AG09319 (cell line): ENCODE measurements at regions not wholly inside any gene's neighbourhood (a gene's known extent, or its start where the extent isn't known, plus 50 kb on each side); places are given as distances from the start of the nearest gene placed in this dataset.

Source experiments
- DNase-seq: peaks from one replicate; pipeline ENCODE4 v3.0.0-alpha.2; 2010; ENCODE audit warnings: low read depth; ENCODE audit errors: extremely low read depth
- CTCF ChIP-seq: IDR thresholded peaks from 2 replicates; pipeline ENCODE4 v1.5.1; 2011; ENCODE audit warnings: low read depth, mild to moderate bottlenecking, inconsistent platforms, low read length, moderate library complexity

- no peak for TF ChIP-seq CTCF
- no peak for DNase-seq
Measured at GRCh38 chr3:117172426-117172825, 462.8 kb downstream of the TUSC7 start.

GRCh38 chr3:117181222-117181621 lies 471.6 kb downstream of the TUSC7 start:
- TF ChIP-seq CTCF = no peak
- DNase-seq = no peak

GRCh38 chr3:117184574-117184973 lies 475.0 kb downstream of the TUSC7 start:
- TF ChIP-seq CTCF = no peak
- DNase-seq = no peak

- no peak for TF ChIP-seq CTCF
- DNase-seq = no peak
Measured at GRCh38 chr3:117191245-117191644, 481.7 kb downstream of the TUSC7 start.

GRCh38 chr3:117192888-117193287 lies 483.3 kb downstream of the TUSC7 start:
- no peak for TF ChIP-seq CTCF
- DNase-seq = no peak

GRCh38 chr3:117193390-117193789 lies 483.8 kb downstream of the TUSC7 start:
- no peak for DNase-seq
- peak; percentile 24 for TF ChIP-seq CTCF

- TF ChIP-seq CTCF = no peak
- DNase-seq = no peak
Measured at GRCh38 chr3:117195034-117195433, 485.5 kb downstream of the TUSC7 start.
